GM23248 (cell line): ENCODE measurements at regions not wholly inside any gene's neighbourhood (a gene's known extent, or its start where the extent isn't known, plus 50 kb on each side); places are given as distances from the start of the nearest gene placed in this dataset.

Experiments
- DNase-seq: peaks from one replicate; pipeline ENCODE4 v3.0.0-alpha.2; 2015
- H2AFZ ChIP-seq: fragments of 200-600 bp; sonication (generic); 2 replicates; pipeline ENCODE4 v1.6.1; 2016; ENCODE audit warnings: antibody characterized with exemption
- H3F3A ChIP-seq: fragments of 200-600 bp; sonication (generic); 2 replicates; pipeline ENCODE4 v1.6.1; 2016; ENCODE audit warnings: mild to moderate bottlenecking, antibody characterized with exemption, mixed run types; ENCODE audit not compliant: insufficient read depth
- H3K27ac ChIP-seq: fragments of 200-600 bp; sonication (generic); 2 replicates; pipeline ENCODE4 v1.5.1; 2016; ENCODE audit warnings: mild to moderate bottlenecking
- H3K27me3 ChIP-seq: fragments of 200-600 bp; sonication (generic); replicated peaks from 2 replicates; pipeline ENCODE4 v1.6.1; 2016; ENCODE audit warnings: mild to moderate bottlenecking; ENCODE audit not compliant: insufficient read depth
- H3K36me3 ChIP-seq: fragments of 200-600 bp; sonication (generic); 2 replicates; pipeline ENCODE4 v1.6.1; 2016; ENCODE audit warnings: low read depth, mild to moderate bottlenecking
- H3K4me1 ChIP-seq: fragments of 200-600 bp; sonication (generic); 2 replicates; pipeline ENCODE4 v1.6.1; 2016; ENCODE audit warnings: mild to moderate bottlenecking; ENCODE audit not compliant: insufficient read depth
- H3K4me2 ChIP-seq: fragments of 200-600 bp; sonication (generic); one replicate; pipeline ENCODE4 v1.6.1; 2016; ENCODE audit warnings: mild to moderate bottlenecking; ENCODE audit not compliant: unreplicated experiment
- H3K4me3 ChIP-seq: fragments of 200-600 bp; sonication (generic); 2 replicates; pipeline ENCODE4 v1.5.1; 2016; ENCODE audit warnings: mild to moderate bottlenecking
- H3K79me2 ChIP-seq: fragments of 200-600 bp; sonication (generic); 2 replicates; pipeline ENCODE4 v1.6.1; 2016; ENCODE audit warnings: mild to moderate bottlenecking; ENCODE audit not compliant: insufficient read depth
- H3K9ac ChIP-seq: fragments of 200-600 bp; sonication (generic); 2 replicates; pipeline ENCODE4 v1.6.1; 2016; ENCODE audit warnings: mild to moderate bottlenecking
- H3K9me2 ChIP-seq: fragments of 200-600 bp; sonication (generic); 2 replicates; pipeline ENCODE4 v1.6.1; 2016; ENCODE audit warnings: mixed run types, mild to moderate bottlenecking, moderate library complexity; ENCODE audit not compliant: insufficient read depth
- H3K9me3 ChIP-seq: fragments of 200-600 bp; sonication (generic); one replicate; pipeline ENCODE4 v1.6.1; 2017; ENCODE audit warnings: low read depth
- H4K20me1 ChIP-seq: fragments of 200-600 bp; sonication (generic); 2 replicates; pipeline ENCODE4 v1.6.0; 2016; ENCODE audit not compliant: insufficient read depth
- EZH2 ChIP-seq: fragments of 200-600 bp; sonication (generic); IDR thresholded peaks from 2 replicates; pipeline ENCODE4 v1.6.1; 2018; ENCODE audit warnings: antibody characterized with exemption, mild to moderate bottlenecking; ENCODE audit not compliant: insufficient read depth, poor library complexity, severe bottlenecking
- EZH2phosphoT487 ChIP-seq: fragments of 200-600 bp; sonication (generic); IDR thresholded peaks from 2 replicates; pipeline ENCODE4 v1.6.1; 2018; ENCODE audit warnings: antibody characterized with exemption, moderate library complexity, mild to moderate bottlenecking, low read depth; ENCODE audit not compliant: insufficient read depth
- WGBS, 2 experiments: methylation state at CpG; one replicate each; pipeline ENCODE4 v1.1.6; 2015 to 2017; ENCODE audit warnings: low lambda C conversion rate in 2 of 2, low coverage in 1 of 2; ENCODE audit errors: missing lambda C conversion rate in 2 of 2; 5-methylcytosine and 5-hydroxymethylcytosine counted together
- in situ Hi-C: fragments of 300-500 bp; cut with MboI; formaldehyde crosslinking; loops from 2 replicates; pipeline ENCODE4 v1.15.0; 2020

GRCh38 chr20:50425076-50425475 is 85.1 kb upstream of the PTPN1 start:
- in situ Hi-C loops, result no loop called here
- no peaks in the 10 kb centered on the region for H3K27me3 ChIP-seq
- no peaks in the 10 kb centered on the region for H3K36me3 ChIP-seq
- no peak overlapping the region for H3K4me3 ChIP-seq
- H3K79me2 ChIP-seq, result no peaks in the 10 kb centered on the region
- H4K20me1 ChIP-seq, result no peaks in the 10 kb centered on the region
- DNase-seq, result peak; percentile 30
- peaks cover 28% of the 10 kb centered on the region for H3K4me1 ChIP-seq
- no peaks in the 10 kb centered on the region for H3K9me3 ChIP-seq
- no peak overlapping the region for H3K4me2 ChIP-seq
- no peak overlapping the region for H3K27ac ChIP-seq
- no peak overlapping the region for H3K9ac ChIP-seq
- H2AFZ ChIP-seq, result no peak overlapping the region
- no peaks in the 10 kb centered on the region for H3K9me2 ChIP-seq
- 60 to 65% methylated on average over 3 of the region's 3 CpGs for WGBS, 2 experiments
- H3F3A ChIP-seq, result 0 out of 2 replicates have a peak, but pooled peaks cover 3% of the 10 kb centered on the region
- TF ChIP-seq EZH2 (no peak), EZH2phosphoT487 (no peak)

GRCh38 chr20:50426866-50427718 is 83.1 kb upstream of the PTPN1 start:
- no peaks in the 10 kb centered on the region for H4K20me1 ChIP-seq
- H3K27me3 ChIP-seq, result no peaks in the 10 kb centered on the region
- no peak overlapping the region for H3K4me2 ChIP-seq
- no peaks in the 10 kb centered on the region for H3K36me3 ChIP-seq
- H3K9me2 ChIP-seq, result no peaks in the 10 kb centered on the region
- no peak overlapping the region for H2AFZ ChIP-seq
- no peaks in the 10 kb centered on the region for H3K9me3 ChIP-seq
- no peak overlapping the region for H3K4me3 ChIP-seq
- H3F3A ChIP-seq, result 0 out of 2 replicates have a peak, but pooled peaks cover 3% of the 10 kb centered on the region
- in situ Hi-C loops, result no loop called here
- DNase-seq, result no peak
- peaks cover 28% of the 10 kb centered on the region for H3K4me1 ChIP-seq
- H3K79me2 ChIP-seq, result no peaks in the 10 kb centered on the region
- no peak for TF ChIP-seq EZH2
- no peak for TF ChIP-seq EZH2phosphoT487
- no peak overlapping the region for H3K27ac ChIP-seq
- H3K9ac ChIP-seq, result no peak overlapping the region
- WGBS, 2 experiments, result 89 to 92% methylated on average over 6 of the region's 6 CpGs

GRCh38 chr20:50427719-50428083 is 82.5 kb upstream of the PTPN1 start:
- peak; percentile 37 for DNase-seq
- H3F3A ChIP-seq, result 0 out of 2 replicates have a peak, but pooled peaks cover 3% of the 10 kb centered on the region
- WGBS, 2 experiments, result 17 to 24% methylated on average over 5 of the region's 5 CpGs
- TF ChIP-seq EZH2, result no peak
- no peak for TF ChIP-seq EZH2phosphoT487
- no peaks in the 10 kb centered on the region for H3K79me2 ChIP-seq
- H3K4me2 ChIP-seq, result peak overlapping the region; percentile 17
- peak overlapping the region; percentile 34 for H2AFZ ChIP-seq
- no peaks in the 10 kb centered on the region for H3K9me2 ChIP-seq
- no peaks in the 10 kb centered on the region for H4K20me1 ChIP-seq
- H3K27me3 ChIP-seq, result no peaks in the 10 kb centered on the region
- no peaks in the 10 kb centered on the region for H3K9me3 ChIP-seq
- H3K4me3 ChIP-seq, result no peak overlapping the region
- H3K4me1 ChIP-seq, result peaks cover 23% of the 10 kb centered on the region
- no peaks in the 10 kb centered on the region for H3K36me3 ChIP-seq
- no peak overlapping the region for H3K9ac ChIP-seq
- in situ Hi-C loops, result no loop called here
- H3K27ac ChIP-seq, result no peak overlapping the region

- Histone ChIP-seq H3K9ac (no peak overlapping the region), H3K79me2 (no peaks in the 10 kb centered on the region), H3K27ac (no peak overlapping the region), H3F3A (0 out of 2 replicates have a peak, but pooled peaks cover 3% of the 10 kb centered on the region), H3K4me1 (peaks cover 20% of the 10 kb centered on the region), H3K36me3 (no peaks in the 10 kb centered on the region), H4K20me1 (no peaks in the 10 kb centered on the region), H3K27me3 (no peaks in the 10 kb centered on the region), H3K4me2 (peak overlapping the region; percentile 17), H3K9me3 (no peaks in the 10 kb centered on the region), H3K4me3 (no peak overlapping the region), H2AFZ (peak overlapping the region; percentile 34), H3K9me2 (no peaks in the 10 kb centered on the region)
- TF ChIP-seq EZH2, result no peak
- TF ChIP-seq EZH2phosphoT487, result no peak
- in situ Hi-C loops, result no loop called here
- no peak for DNase-seq
- 78 to 82% methylated on average over 6 of the region's 6 CpGs for WGBS, 2 experiments
These were observed 81.9 kb upstream of the PTPN1 start for GRCh38 chr20:50428097-50428828.
